SKM-1 treated with dmso at 0.1 percent for 144 hours (cell line): ENCODE measurements at regions not wholly inside any gene's neighbourhood (a gene's known extent, or its start where the extent isn't known, plus 50 kb on each side); places are given as distances from the start of the nearest gene placed in this dataset.

ENCODE experiments used
- DNase-seq: peaks from one replicate; lab custom pipeline; 2025; ENCODE audit not compliant: unreplicated experiment; lab: John Stamatoyannopoulos, UW

- DNase-seq: no peak
These were observed 545.2 kb downstream of the MRPL39 start for GRCh38 chr21:25062061-25062460.

- DNase-seq: no peak
These were observed 552.6 kb downstream of the MRPL39 start for GRCh38 chr21:25054689-25055088.

- peak; percentile 32 for DNase-seq
These were observed 567.6 kb downstream of the MRPL39 start for GRCh38 chr21:25039461-25040380.

- DNase-seq: no peak
These were observed 570.5 kb downstream of the MRPL39 start for GRCh38 chr21:25036775-25037174.

GRCh38 chr21:25031750-25032149, 575.5 kb downstream of the MRPL39 start:
- DNase-seq: no peak

GRCh38 chr21:25029580-25029979, 577.7 kb downstream of the MRPL39 start:
- DNase-seq: no peak

- peak; percentile 57 for DNase-seq
These were observed 581.7 kb downstream of the MRPL39 start for GRCh38 chr21:25025596-25025995.

- DNase-seq: no peak
These were observed 582.6 kb downstream of the MRPL39 start for GRCh38 chr21:25024639-25025038.

GRCh38 chr21:25005388-25005787, 601.9 kb downstream of the MRPL39 start:
- DNase-seq: peak; percentile 58

- no peak for DNase-seq
These were observed 604.6 kb downstream of the MRPL39 start for GRCh38 chr21:25002676-25003075.

GRCh38 chr21:24995216-24995615, 612.1 kb downstream of the MRPL39 start:
- DNase-seq: no peak

- no peak for DNase-seq
These were observed 612.6 kb downstream of the MRPL39 start for GRCh38 chr21:24994717-24995116.

GRCh38 chr21:24989516-24989915, 617.8 kb downstream of the MRPL39 start:
- DNase-seq: no peak

- no peak for DNase-seq
These were observed 618.3 kb downstream of the MRPL39 start for GRCh38 chr21:24988941-24989340.

- DNase-seq: no peak
These were observed 631.0 kb downstream of the MRPL39 start for GRCh38 chr21:24976238-24976637.

- DNase-seq: no peak
These were observed 638.2 kb downstream of the MRPL39 start for GRCh38 chr21:24969068-24969467.

- DNase-seq: no peak
These were observed 651.9 kb downstream of the MRPL39 start for GRCh38 chr21:24955275-24955961.

- no peak for DNase-seq
These were observed 659.1 kb downstream of the MRPL39 start for GRCh38 chr21:24948186-24948585.

GRCh38 chr21:24945910-24946309, 661.4 kb downstream of the MRPL39 start:
- DNase-seq: no peak

GRCh38 chr21:24941316-24942185, 665.7 kb downstream of the MRPL39 start:
- DNase-seq: no peak

GRCh38 chr21:24939291-24939690, 668.0 kb downstream of the MRPL39 start:
- DNase-seq: no peak
